Right cardiac atrium (tissue), 5 donors: ENCODE measurements at regions not wholly inside any gene's neighbourhood (a gene's known extent, or its start where the extent isn't known, plus 50 kb on each side); places are given as distances from the start of the nearest gene placed in this dataset.

Experiments
- ATAC-seq, 2 donors: fragments of 200-7000 bp; cut with Tn5 transposase; one replicate each; pipeline versions ENCODE4 v1.8.0 to v1.9.1; 2020; ENCODE audit warnings: moderate library complexity in 2 of 2, mild to moderate bottlenecking in 1 of 2
- DNase-seq, 3 donors: peaks; one replicate each; pipeline ENCODE4 v3.0.0-alpha.2; 2020
- H3K27ac ChIP-seq: one replicate; pipeline ENCODE4 v1.5.1; 2013; ENCODE audit warnings: mild to moderate bottlenecking, low read length, control low read depth, moderate library complexity
- H3K27me3 ChIP-seq: one replicate; pipeline ENCODE4 v1.6.1; 2013; ENCODE audit not compliant: control insufficient read depth, insufficient read depth
- H3K4me1 ChIP-seq: one replicate; pipeline ENCODE4 v1.6.1; 2013; ENCODE audit warnings: low read length; ENCODE audit not compliant: control insufficient read depth, insufficient read depth
- H3K4me3 ChIP-seq: one replicate; pipeline ENCODE4 v1.5.1; 2013; ENCODE audit warnings: low read length, control low read depth
- H3K9me3 ChIP-seq: one replicate; pipeline ENCODE4 v1.6.1; 2013; ENCODE audit warnings: low read length; ENCODE audit not compliant: control insufficient read depth
- WGBS: extraction: QIAGEN DNeasy Blood & Tissue Kit; methylation state at CpG from one replicate; pipeline ENCODE4 v1.1.7; 2013; 5-methylcytosine and 5-hydroxymethylcytosine counted together
- intact Hi-C, 4 donors: fragments of 100-400 bp; cut with DNase I; formaldehyde crosslinking; loops; one replicate each; pipeline versions ENCODE4 v1.11.0 to v1.14.0; 2022 to 2023
- donor health status: healthy with polysubstance abuse.
- donor health status: DM: no; HTN: yes; CAD: no.
- donor health status: DM: no; HTN: no; CAD: no.
- donor health status: DM: no; HTN: yes; CAD: no; lungs with severe emphysema.
- donor health status: DM: yes; HTN: yes; CAD: no.

DNA sequence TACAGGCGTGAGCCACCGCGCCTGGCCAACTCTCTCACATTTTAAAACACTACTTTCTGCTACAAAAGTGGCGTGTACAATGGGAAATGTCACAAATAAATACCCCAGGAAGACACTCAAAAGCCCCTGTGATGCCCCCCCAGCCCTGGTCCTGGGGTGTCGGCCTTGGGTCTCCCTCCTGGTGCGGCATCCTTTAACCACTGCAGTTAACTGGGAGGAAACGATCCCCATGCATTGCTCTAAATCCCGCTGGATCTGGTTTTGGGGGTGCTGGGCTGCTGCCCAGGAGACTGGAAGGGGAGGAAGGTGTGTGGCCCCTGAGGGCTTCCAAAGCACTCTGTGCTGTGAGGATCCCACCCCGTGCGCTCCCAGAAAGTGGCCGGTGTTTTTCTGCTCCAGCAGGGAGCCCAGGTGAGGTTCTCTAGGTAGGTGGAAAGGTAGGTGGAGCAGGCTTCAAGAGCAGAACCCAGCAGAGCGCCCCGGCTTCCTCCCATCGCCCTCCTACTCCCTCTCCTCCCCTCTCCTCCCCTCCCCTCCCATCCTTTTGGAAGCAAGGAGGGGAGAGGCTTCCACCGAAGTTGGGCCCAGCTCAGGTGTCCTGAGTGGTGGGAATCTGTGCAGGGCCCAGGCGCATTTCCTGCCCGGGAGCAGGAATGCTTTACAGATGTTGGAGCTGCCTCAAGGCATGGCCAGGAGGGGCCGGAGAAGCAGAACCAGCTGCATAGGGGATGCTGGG lies 363.3 kb downstream of the SEC14L1 start:
- no peak for DNase-seq
- intact Hi-C loops = no loop called here
- WGBS = 83% methylated on average over 18 of the region's 18 CpGs
- Histone ChIP-seq H3K27me3 (no peaks in the 10 kb centered on the region), H3K27ac (no peak overlapping the region), H3K4me1 (no peaks in the 10 kb centered on the region), H3K9me3 (no peaks in the 10 kb centered on the region), H3K4me3 (no peak overlapping the region)
- ATAC-seq = no peak

DNA sequence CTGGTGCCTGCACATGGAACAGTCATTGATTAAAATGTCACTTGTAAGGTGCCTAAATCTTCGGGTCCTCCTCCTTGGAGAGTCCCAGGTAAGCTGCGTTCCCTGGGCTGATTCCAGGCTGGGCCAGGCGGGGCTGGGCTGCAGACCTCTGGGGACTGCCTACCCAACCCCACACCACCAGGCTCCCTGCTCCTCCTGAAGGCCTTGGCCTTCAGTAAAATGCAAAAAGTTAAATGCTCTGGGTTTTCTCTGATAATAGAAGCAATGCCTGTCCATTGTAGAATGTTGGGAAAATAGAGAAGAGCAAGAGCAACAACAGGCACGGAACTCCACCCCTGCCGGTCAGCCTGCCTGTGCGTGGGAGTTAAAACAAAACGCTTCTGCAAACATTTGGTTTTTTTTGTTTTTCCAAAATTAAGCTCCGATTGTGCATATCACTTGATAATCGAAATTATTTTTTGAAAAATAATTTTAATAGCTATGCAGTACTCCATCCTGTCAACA lies 363.9 kb downstream of the SEC14L1 start:
- no peak overlapping the region for H3K27ac ChIP-seq
- ATAC-seq = no peak
- no peak overlapping the region for H3K4me3 ChIP-seq
- no peaks in the 10 kb centered on the region for H3K4me1 ChIP-seq
- no peak for DNase-seq
- no peaks in the 10 kb centered on the region for H3K27me3 ChIP-seq
- intact Hi-C loops = no loop called here
- no peaks in the 10 kb centered on the region for H3K9me3 ChIP-seq
- 61% methylated on average over 9 of the region's 9 CpGs for WGBS

- no peak for ATAC-seq
- Histone ChIP-seq H3K27ac (no peak overlapping the region), H3K4me1 (no peaks in the 10 kb centered on the region), H3K4me3 (no peak overlapping the region), H3K27me3 (no peaks in the 10 kb centered on the region), H3K9me3 (no peaks in the 10 kb centered on the region)
- intact Hi-C loops = no loop called here
- DNase-seq = no peak
- WGBS = 81% methylated on average over 12 of the region's 12 CpGs
These were observed 364.4 kb downstream of the SEC14L1 start for GRCh38 chr17:77505181-77505639.

DNA sequence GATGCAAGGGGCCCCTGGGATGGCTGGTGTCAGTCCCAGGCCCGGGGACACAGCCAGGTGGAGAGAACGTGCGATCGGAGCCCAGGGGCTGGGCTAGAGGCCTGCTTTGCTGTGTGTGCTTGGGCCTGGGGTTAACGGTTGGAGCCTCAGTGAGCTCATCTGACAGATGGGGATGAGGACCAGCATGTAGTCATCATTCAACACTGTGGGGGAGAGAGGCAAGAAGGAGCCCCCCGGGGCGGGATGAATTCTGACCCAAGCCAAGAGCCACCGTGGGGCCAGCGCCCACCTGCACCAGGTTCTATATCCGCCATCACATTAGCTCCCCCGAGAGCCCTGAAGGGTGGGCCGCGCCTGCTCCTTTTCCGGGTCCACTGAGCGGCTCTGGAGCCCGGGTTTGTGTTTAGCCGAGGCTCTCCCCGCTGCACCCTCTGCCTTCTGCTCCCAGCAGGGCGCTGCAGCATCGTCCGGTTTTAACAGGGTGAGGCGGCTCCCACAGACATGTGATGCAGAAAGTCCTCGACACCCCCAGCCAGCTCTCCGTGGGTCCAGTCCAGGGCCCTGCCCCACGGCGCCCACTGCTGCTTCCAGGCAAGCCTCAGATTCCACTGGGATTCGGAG lies 365.7 kb downstream of the SEC14L1 start:
- DNase-seq = no peak
- 88% methylated on average over 27 of the region's 27 CpGs for WGBS
- Histone ChIP-seq H3K9me3 (no peaks in the 10 kb centered on the region), H3K27ac (no peak overlapping the region), H3K27me3 (no peaks in the 10 kb centered on the region), H3K4me3 (no peak overlapping the region), H3K4me1 (no peaks in the 10 kb centered on the region)
- ATAC-seq = peak in 1 of 2 donors; percentile 35
- intact Hi-C loops = no loop called here

GRCh38 chr17:77507111-77507885 lies 366.5 kb downstream of the SEC14L1 start:
- ATAC-seq (no peak), DNase-seq (no peak)
- Histone ChIP-seq H3K27me3 (no peaks in the 10 kb centered on the region), H3K27ac (no peak overlapping the region), H3K4me1 (no peaks in the 10 kb centered on the region), H3K9me3 (no peaks in the 10 kb centered on the region), H3K4me3 (no peak overlapping the region)
- 66% methylated on average over 19 of the region's 19 CpGs for WGBS
- intact Hi-C loops = no loop called here

- ATAC-seq = no peak
These were observed 367.4 kb downstream of the SEC14L1 start for GRCh38 chr17:77508047-77508715.

DNA sequence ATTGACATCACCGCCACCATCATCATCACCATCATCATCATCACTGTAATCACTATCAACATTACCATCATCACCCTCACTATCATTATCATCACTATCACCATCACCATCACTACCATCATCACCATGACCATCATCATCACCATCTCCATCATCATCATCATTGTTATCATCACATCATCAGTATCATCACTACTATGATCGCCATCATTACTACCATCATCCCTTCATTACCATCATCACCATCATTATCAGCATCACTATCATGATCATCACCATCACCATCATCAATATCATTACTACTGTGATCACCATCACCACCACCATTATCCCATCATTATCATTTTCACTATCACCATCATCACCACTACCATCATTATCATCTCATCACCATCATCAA lies 368.3 kb downstream of the SEC14L1 start:
- no peaks in the 10 kb centered on the region for H3K4me1 ChIP-seq
- H3K9me3 ChIP-seq = no peaks in the 10 kb centered on the region
- DNase-seq = no peak
- 98% methylated on average over 2 of the region's 2 CpGs for WGBS
- no peak overlapping the region for H3K27ac ChIP-seq
- ATAC-seq = no peak
- intact Hi-C loops = no loop called here
- H3K27me3 ChIP-seq = no peaks in the 10 kb centered on the region
- H3K4me3 ChIP-seq = no peak overlapping the region

More at GRCh38 chr17:77508047-77508715, 367.4 kb downstream of the SEC14L1 start:
- Histone ChIP-seq H3K9me3 (no peaks in the 10 kb centered on the region), H3K27ac (no peak overlapping the region), H3K4me1 (no peaks in the 10 kb centered on the region), H3K4me3 (no peak overlapping the region), H3K27me3 (no peaks in the 10 kb centered on the region)
- 55% methylated on average over 6 of the region's 6 CpGs for WGBS
- intact Hi-C loops = no loop called here
- DNase-seq = no peak

DNA sequence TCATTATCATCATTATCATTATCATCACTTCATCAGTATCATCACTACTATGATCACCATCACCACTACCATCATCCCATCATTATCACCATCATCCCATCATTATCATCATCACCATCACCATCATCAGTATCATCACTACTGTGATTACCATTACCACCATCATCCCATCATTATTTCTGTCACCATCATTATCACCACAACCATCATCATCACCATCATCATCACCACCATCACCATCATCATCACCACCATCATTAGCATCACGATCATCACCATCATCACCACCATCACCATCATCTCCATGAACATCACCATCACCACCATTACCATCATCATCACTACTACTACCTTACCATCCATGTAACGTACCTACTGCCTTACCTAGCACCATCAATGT lies 368.8 kb downstream of the SEC14L1 start:
- H3K27ac ChIP-seq = no peak overlapping the region

GRCh38 chr17:77510133-77510796 lies 369.5 kb downstream of the SEC14L1 start:
- Histone ChIP-seq H3K4me1 (no peaks in the 10 kb centered on the region), H3K4me3 (no peak overlapping the region), H3K27me3 (no peaks in the 10 kb centered on the region), H3K9me3 (no peaks in the 10 kb centered on the region), H3K27ac (no peak overlapping the region)
- ATAC-seq (no peak), DNase-seq (no peak)
- intact Hi-C loops = no loop called here
- 87% methylated on average over 8 of the region's 8 CpGs for WGBS

More for the DNA sequence above, 368.8 kb downstream of the SEC14L1 start:
- DNase-seq (no peak), ATAC-seq (no peak)
- 96% methylated on average over 2 of the region's 2 CpGs for WGBS
- Histone ChIP-seq H3K4me1 (no peaks in the 10 kb centered on the region), H3K4me3 (no peak overlapping the region), H3K27me3 (no peaks in the 10 kb centered on the region), H3K9me3 (no peaks in the 10 kb centered on the region)
- intact Hi-C loops = no loop called here

GRCh38 chr17:77511514-77512061 lies 370.8 kb downstream of the SEC14L1 start:
- no peak overlapping the region for H3K27ac ChIP-seq
- H3K27me3 ChIP-seq = no peaks in the 10 kb centered on the region
- ATAC-seq = no peak
- H3K4me3 ChIP-seq = no peak overlapping the region
- intact Hi-C loops = no loop called here
- WGBS = 58% methylated on average over 1 of the region's 1 CpG
- no peaks in the 10 kb centered on the region for H3K4me1 ChIP-seq
- H3K9me3 ChIP-seq = no peaks in the 10 kb centered on the region
- no peak for DNase-seq
